H1 (cell line): ENCODE measurements at regions not wholly inside any gene's neighbourhood (a gene's known extent, or its start where the extent isn't known, plus 50 kb on each side); places are given as distances from the start of the nearest gene placed in this dataset.

Source experiments
- CTCF ChIA-PET: fragments of 300-600 bp; sonication (Branson Sonifier 250); formaldehyde crosslinking; loops from one replicate; lab custom pipeline; 2021; ENCODE audit not compliant: partially characterized antibody; lab: Charles Lee
- POLR2A ChIA-PET: fragments of 300-600 bp; sonication (Branson Sonifier 250); formaldehyde crosslinking; loops from one replicate; lab custom pipeline; 2021; ENCODE audit warnings: inconsistent platforms; ENCODE audit not compliant: partially characterized antibody; lab: Charles Lee
- DNase-seq, 2 experiments: peaks; one replicate each; pipeline versions ENCODE4 v3.0.0 to v3.0.0-alpha.2; 2010 to 2022; ENCODE audit warnings: low spot score in 2 of 2, low read depth in 1 of 2, mixed read lengths in 1 of 2
- FAIRE-seq: peaks from 2 replicates; lab custom pipeline; 2011; peaks lifted over from hg19 to GRCh38; lab: Jason Lieb, UNC
- H2AFZ ChIP-seq: 2 replicates; pipeline ENCODE4 v1.8.1; 2012; ENCODE audit warnings: low read length, inconsistent platforms
- H2AK5ac ChIP-seq: 2 replicates; pipeline ENCODE4 v1.6.1; 2013; ENCODE audit warnings: low read depth, low read length
- H2BK120ac ChIP-seq: replicated peaks from 2 replicates; pipeline ENCODE3; 2013; ENCODE audit warnings: low read depth, low read length, inconsistent platforms
- H2BK12ac ChIP-seq: 2 replicates; pipeline ENCODE4 v1.6.1; 2013; ENCODE audit warnings: low read depth, low read length
- H2BK15ac ChIP-seq: 2 replicates; pipeline ENCODE4 v1.6.1; 2013; ENCODE audit warnings: low read length
- H2BK20ac ChIP-seq: 2 replicates; pipeline ENCODE4 v1.6.1; 2013; ENCODE audit warnings: low read length
- H2BK5ac ChIP-seq: 2 replicates; pipeline ENCODE4 v1.6.1; 2013; ENCODE audit warnings: low read depth, low read length
- H3K14ac ChIP-seq: 2 replicates; pipeline ENCODE4 v1.6.1; 2013; ENCODE audit warnings: inconsistent platforms; ENCODE audit not compliant: insufficient read length
- H3K18ac ChIP-seq: 2 replicates; pipeline ENCODE4 v1.6.1; 2013; ENCODE audit warnings: low read length; ENCODE audit errors: extremely low read depth
- H3K23ac ChIP-seq: 2 replicates; pipeline ENCODE4 v1.6.1; 2013; ENCODE audit warnings: inconsistent platforms; ENCODE audit not compliant: insufficient read length
- H3K23me2 ChIP-seq: 2 replicates; pipeline ENCODE4 v1.6.1; 2013; ENCODE audit warnings: low read depth, low read length
- H3K27ac ChIP-seq: 2 replicates; pipeline ENCODE4 v1.6.1; 2011; ENCODE audit warnings: low read depth, low read length, inconsistent platforms
- H3K27me3 ChIP-seq, 4 experiments: replicated peaks in 1 of 4; 1 replicate in 1 of 4; 2 replicates in 3 of 4; pipeline versions ENCODE4 v1.6.1 to v1.8.1; 2011 to 2013; ENCODE audit warnings: low read length in 3 of 4, mild to moderate bottlenecking in 3 of 4, inconsistent platforms in 2 of 4, mixed read lengths in 2 of 4, moderate library complexity in 1 of 4; ENCODE audit not compliant: control insufficient read depth in 3 of 4, insufficient read depth in 3 of 4; ENCODE audit errors: extremely low read depth in 1 of 4
- H3K36me3 ChIP-seq, 4 experiments: 2 replicates each; pipeline versions ENCODE4 v1.6.1 to v1.8.1; 2011 to 2013; ENCODE audit warnings: mild to moderate bottlenecking in 4 of 4, low read length in 3 of 4, moderate library complexity in 2 of 4, control low read depth in 1 of 4, inconsistent platforms in 1 of 4; ENCODE audit not compliant: insufficient read depth in 4 of 4, control insufficient read depth in 2 of 4
- H3K4ac ChIP-seq: replicated peaks from 2 replicates; pipeline ENCODE3; 2013; ENCODE audit warnings: low read length, low read depth, mixed read lengths, inconsistent platforms; ENCODE audit not compliant: insufficient read length
- H3K4me1 ChIP-seq, 4 experiments: replicated peaks in 1 of 4; 1 replicate in 1 of 4; 2 replicates in 3 of 4; pipeline versions ENCODE4 v1.6.1 to v1.8.1; 2011 to 2013; ENCODE audit warnings: low read length in 3 of 4, inconsistent platforms in 2 of 4, mixed read lengths in 1 of 4; ENCODE audit not compliant: insufficient read depth in 4 of 4, control insufficient read depth in 3 of 4
- H3K4me2 ChIP-seq, 2 experiments: 2 replicates each; pipeline versions ENCODE4 v1.6.1 to v1.8.1; 2011 to 2013; ENCODE audit warnings: low read depth in 2 of 2, low read length in 2 of 2, control low read depth in 1 of 2, inconsistent platforms in 1 of 2, mild to moderate bottlenecking in 1 of 2; ENCODE audit not compliant: insufficient read depth in 1 of 2
- H3K4me3 ChIP-seq, 4 experiments: fragments of 200-600, 300-600 bp in 1 of 4; sonication (generic), shearing (Covaris generic), sonication (Bioruptor Twin) in 1 of 4; 2 replicates each; pipeline versions ENCODE4 v1.5.1 to v1.8.1; 2011 to 2016; ENCODE audit warnings: low read length in 4 of 4, low read depth in 3 of 4, control low read depth in 2 of 4, inconsistent platforms in 2 of 4, mild to moderate bottlenecking in 2 of 4, mixed read lengths in 1 of 4, moderate library complexity in 1 of 4; ENCODE audit not compliant: insufficient read depth in 2 of 4; ENCODE audit errors: extremely low read depth in 1 of 4
- H3K56ac ChIP-seq: replicated peaks from 2 replicates; pipeline ENCODE3; 2013; ENCODE audit warnings: low read depth, mild to moderate bottlenecking, mixed read lengths, low read length, inconsistent platforms; ENCODE audit not compliant: insufficient read length
- H3K79me1 ChIP-seq: 2 replicates; pipeline ENCODE4 v1.6.1; 2013; ENCODE audit warnings: low read depth, low read length, control low read depth
- H3K79me2 ChIP-seq, 2 experiments: 2 replicates each; pipeline versions ENCODE4 v1.6.1 to v1.8.1; 2012 to 2013; ENCODE audit warnings: low read length in 2 of 2, mild to moderate bottlenecking in 2 of 2, inconsistent platforms in 1 of 2; ENCODE audit not compliant: insufficient read depth in 2 of 2, control insufficient read depth in 1 of 2
- H3K9ac ChIP-seq, 4 experiments: replicated peaks in 1 of 4; 1 replicate in 1 of 4; 2 replicates in 3 of 4; pipeline versions ENCODE4 v1.6.1 to v1.8.1; 2011 to 2013; ENCODE audit warnings: low read depth in 3 of 4, low read length in 3 of 4, control low read depth in 2 of 4, mild to moderate bottlenecking in 2 of 4, moderate library complexity in 2 of 4, inconsistent platforms in 1 of 4; ENCODE audit errors: extremely low read depth in 1 of 4
- H3K9me3 ChIP-seq, 2 experiments: 2 replicates each; pipeline versions ENCODE4 v1.6.1 to v1.8.1; 2012 to 2013; ENCODE audit warnings: mild to moderate bottlenecking in 2 of 2, moderate library complexity in 2 of 2, control low read depth in 1 of 2, inconsistent platforms in 1 of 2, low read depth in 1 of 2, low read length in 1 of 2, mixed read lengths in 1 of 2; ENCODE audit not compliant: insufficient read depth in 2 of 2
- H4K20me1 ChIP-seq, 2 experiments: replicated peaks in 1 of 2; 2 replicates each; pipeline versions ENCODE3 to v1.8.1; 2011 to 2013; ENCODE audit warnings: inconsistent platforms in 2 of 2, low read length in 2 of 2, mild to moderate bottlenecking in 1 of 2; ENCODE audit not compliant: insufficient read depth in 2 of 2, control insufficient read depth in 1 of 2
- H4K5ac ChIP-seq: 2 replicates; pipeline ENCODE4 v1.6.1; 2013; ENCODE audit warnings: low read length, low read depth, mixed read lengths, inconsistent platforms; ENCODE audit not compliant: insufficient read length
- H4K8ac ChIP-seq: 2 replicates; pipeline ENCODE4 v1.8.0; 2013; ENCODE audit warnings: mild to moderate bottlenecking, moderate library complexity, low read length, inconsistent platforms; ENCODE audit not compliant: insufficient read depth; ENCODE audit errors: extremely low read depth
- H4K91ac ChIP-seq: replicated peaks from 2 replicates; pipeline ENCODE3; 2013; ENCODE audit warnings: low read length, mixed read lengths, inconsistent platforms; ENCODE audit not compliant: insufficient read length
- CBX8 ChIP-seq: fragments of 300-800, 300-1000 bp; sonication (generic); IDR thresholded peaks from 2 replicates; pipeline ENCODE4 v1.7.1; 2016; ENCODE audit warnings: low read depth, low read length, borderline replicate concordance
- CHD1 ChIP-seq: IDR thresholded peaks from 2 replicates; pipeline ENCODE4 v1.6.1; 2012; ENCODE audit warnings: low read depth, low read length, improper control_type of control experiment
- EGR1 ChIP-seq: IDR thresholded peaks from 2 replicates; pipeline ENCODE4 v1.6.1; 2011; ENCODE audit warnings: low read depth, low read length, borderline replicate concordance
- HDAC6 ChIP-seq: IDR thresholded peaks from one replicate; pipeline ENCODE4 v1.7.1; 2012; ENCODE audit warnings: low read depth, mild to moderate bottlenecking, inconsistent platforms, low read length, moderate library complexity
- JUND ChIP-seq: IDR thresholded peaks from 2 replicates; pipeline ENCODE4 v1.6.1; 2011; ENCODE audit warnings: mild to moderate bottlenecking, improper control_type of control experiment, low read length
- POU5F1 ChIP-seq: IDR thresholded peaks from 2 replicates; pipeline ENCODE4 v1.6.1; 2011; ENCODE audit warnings: low read depth, mild to moderate bottlenecking, low read length, moderate library complexity
- SP1 ChIP-seq: IDR thresholded peaks from 2 replicates; pipeline ENCODE4 v1.6.1; 2011; ENCODE audit warnings: low read depth, low read length
- WGBS, 2 experiments: shearing (Covaris generic) in 1 of 2; methylation state at CpG; one replicate each; pipeline versions ENCODE4 v1.1.6 to v1.1.7; 2013 to 2015; ENCODE audit warnings: low lambda C conversion rate in 2 of 2, mixed read lengths in 2 of 2, inconsistent platforms in 1 of 2, low coverage in 1 of 2, missing lambda C conversion rate in 1 of 2; ENCODE audit not compliant: insufficient replicate concordance in 2 of 2, insufficient coverage in 1 of 2, insufficient read length in 1 of 2; ENCODE audit errors: extremely low coverage in 1 of 2, missing lambda C conversion rate in 1 of 2; 5-methylcytosine and 5-hydroxymethylcytosine counted together

DNA sequence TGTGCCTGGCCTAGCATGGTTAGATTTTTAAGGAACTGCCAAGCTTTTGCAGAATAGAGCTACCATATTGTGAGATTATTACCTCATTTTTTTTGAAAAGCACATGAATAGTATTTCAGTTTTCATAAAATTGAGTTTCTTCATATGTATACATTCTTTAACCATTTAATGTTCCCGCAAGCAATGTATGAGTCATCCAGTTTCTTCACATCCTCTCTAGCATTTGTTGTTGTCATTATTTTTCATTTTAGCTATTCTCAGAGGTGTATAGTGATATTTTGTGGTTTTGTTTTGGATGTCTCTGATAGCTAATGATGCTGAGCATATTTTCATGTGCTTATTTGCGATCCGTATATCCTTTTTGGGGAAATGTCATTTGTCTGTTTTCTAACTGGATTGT lies 74.9 kb downstream of the GLUD2 start:
- Histone ChIP-seq H3K79me1 (no peaks in the 10 kb centered on the region), H2BK20ac (no peak overlapping the region), H4K20me1 (no peaks in the 10 kb centered on the region), H2AFZ (no peak overlapping the region), H3K14ac (no peak overlapping the region), H3K79me2 (no peaks in the 10 kb centered on the region), H4K91ac (no peak overlapping the region), H3K4me3 (no peak overlapping the region), H3K9me3 (peaks cover 0 to 20% of the 10 kb centered on the region in 2 experiments; a peak in 2 of 4 replicates), H2AK5ac (no peak overlapping the region), H2BK12ac (no peak overlapping the region), H3K56ac (no peak overlapping the region), H2BK120ac (no peak overlapping the region), H3K23me2 (no peaks in the 10 kb centered on the region), H3K18ac (no peak overlapping the region), H4K8ac (no peak overlapping the region), H4K5ac (no peak overlapping the region), H3K9ac (no peak overlapping the region), H3K23ac (no peak overlapping the region), H2BK5ac (no peak overlapping the region), H3K27ac (no peak overlapping the region), H3K4me1 (no peaks in the 10 kb centered on the region), H3K27me3 (no peaks in the 10 kb centered on the region), H3K4ac (no peak overlapping the region), H2BK15ac (no peak overlapping the region), H3K4me2 (no peak overlapping the region), H3K36me3 (no peaks in the 10 kb centered on the region)
- ChIA-PET POLR2A (no interaction called here), CTCF (no interaction called here)
- DNase-seq = no peak
- WGBS, 2 experiments = 100% methylated on average over 3 of the region's 3 CpGs; no CpG with 5 or more reads in 1 of the 2 experiments
- FAIRE-seq = no peak
- TF ChIP-seq CHD1 (no peak), JUND (no peak), EGR1 (no peak), POU5F1 (no peak), CBX8 (no peak), SP1 (no peak), HDAC6 (no peak)
